ENCODE measurements at regions not wholly inside any gene's neighbourhood (a gene's known extent, or its start where the extent isn't known, plus 50 kb on each side); places are given as distances from the start of the nearest gene placed in this dataset.
"Not testable (repeated sequence)": the region's sequence is repeated elsewhere in the genome, so short reads cannot be mapped to it uniquely, and the experiment has no call there.

- TF ChIP-seq CTCF (IDR thresholded peaks at IDR 0.05; ENCODE audit: low read length); EZH2 (optimal IDR thresholded peaks at IDR 0.05; ENCODE audit: low read depth, low read length): not testable (repeated sequence)
Observed at GRCh38 chr4:189654396-189654795, 286.3 kb upstream of the FRG1 start.
